HAP-1 (cell line): ENCODE measurements at regions not wholly inside any gene's neighbourhood (a gene's known extent, or its start where the extent isn't known, plus 50 kb on each side); places are given as distances from the start of the nearest gene placed in this dataset.
"Not testable (repeated sequence)": the region's sequence is repeated elsewhere in the genome, so short reads cannot be mapped to it uniquely, and the experiment has no call there.

Experiments used
- DNase-seq, 2 experiments: peaks; one replicate each; pipeline ENCODE4 v3.0.0-alpha.2; 2016 to 2020; ENCODE audit warnings: low spot score in 2 of 2
- H3K27me3 ChIP-seq: fragments of 250-450 bp; sonication (Bioruptor Pico); 2 replicates; pipeline ENCODE4 v1.5.1; 2020; ENCODE audit warnings: low read depth, mild to moderate bottlenecking, moderate library complexity
- H3K36me3 ChIP-seq: fragments of 250-450 bp; sonication (Bioruptor Pico); replicated peaks from 2 replicates; pipeline ENCODE4 v1.5.1; 2020; ENCODE audit warnings: mild to moderate bottlenecking
- H3K4me1 ChIP-seq: fragments of 250-450 bp; sonication (Bioruptor Pico); 2 replicates; pipeline ENCODE4 v1.5.1; 2020; ENCODE audit warnings: mild to moderate bottlenecking
- H3K4me3 ChIP-seq: fragments of 250-450 bp; sonication (Bioruptor Pico); 2 replicates; pipeline ENCODE4 v1.5.1; 2020; ENCODE audit warnings: mild to moderate bottlenecking, moderate library complexity
- H3K9me3 ChIP-seq: fragments of 250-450 bp; sonication (Bioruptor Pico); 2 replicates; pipeline ENCODE4 v1.5.1; 2020; ENCODE audit warnings: mild to moderate bottlenecking, moderate library complexity
- in situ Hi-C: fragments of 300-500 bp; cut with MboI; formaldehyde crosslinking; loops from 3 replicates; pipeline ENCODE4 v1.14.3; 2020; ENCODE audit warnings: low sequenced_read_pairs, inconsistent platforms, mixed read lengths

DNA sequence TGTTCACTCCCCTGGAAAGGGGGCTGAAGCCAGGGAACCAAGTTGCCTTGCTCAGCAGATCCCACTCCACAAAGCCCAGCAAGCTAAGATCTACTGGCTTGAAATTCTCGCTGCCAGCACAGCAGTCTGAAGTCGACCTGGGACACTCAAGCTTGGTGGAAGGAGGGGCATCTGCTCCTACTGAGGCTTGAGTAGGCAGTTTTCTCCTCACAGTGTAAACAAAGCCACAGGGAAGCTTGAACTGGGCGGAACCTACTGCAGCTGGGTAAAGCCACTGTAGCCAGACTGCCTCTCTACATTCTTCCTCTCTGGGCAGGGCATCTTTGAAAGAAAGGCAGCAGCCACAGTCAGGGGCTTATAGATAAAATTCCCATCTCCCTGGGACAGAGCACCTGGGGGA lies 495.0 kb downstream of the USP25 start:
- in situ Hi-C loops, H3K9me3 ChIP-seq, DNase-seq, H3K4me1 ChIP-seq, H3K36me3 ChIP-seq, H3K4me3 ChIP-seq, H3K27me3 ChIP-seq: not testable (repeated sequence)

DNA sequence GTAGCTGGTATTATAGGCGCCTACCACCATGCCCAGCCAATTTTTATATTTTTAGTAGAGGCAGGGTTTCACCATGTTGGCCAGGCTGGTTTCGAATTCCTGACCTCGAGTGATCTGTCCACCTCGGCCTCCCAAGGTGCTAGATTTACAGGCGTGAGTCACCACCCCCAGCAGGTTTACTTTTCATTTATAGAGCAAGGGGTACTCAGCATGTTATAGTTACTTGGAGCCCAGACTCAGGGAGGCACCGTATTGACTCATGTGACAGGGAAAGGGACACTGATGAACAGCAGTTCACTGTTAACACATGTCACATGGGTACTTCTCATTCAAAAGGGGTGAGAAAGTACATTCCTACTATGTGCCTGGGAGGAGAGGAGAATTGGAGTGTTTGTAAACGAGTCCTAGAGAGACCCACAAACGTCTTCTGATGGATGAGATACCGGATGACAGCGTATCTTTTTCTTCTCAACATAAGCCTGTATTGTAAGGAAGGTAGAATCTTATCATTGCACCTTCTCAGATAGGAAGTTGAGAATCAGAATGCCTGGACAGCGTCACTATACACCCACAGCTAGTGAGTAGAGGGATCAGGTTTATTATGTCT lies 510.0 kb downstream of the USP25 start:
- no peaks in the 10 kb centered on the region for H3K9me3 ChIP-seq
- no peaks in the 10 kb centered on the region for H3K36me3 ChIP-seq
- H3K27me3 ChIP-seq: no peaks in the 10 kb centered on the region
- in situ Hi-C loops: no loop called here
- H3K4me3 ChIP-seq: no peak overlapping the region
- peaks cover 8% of the 10 kb centered on the region; the same call in 1 of the 2 replicates for H3K4me1 ChIP-seq
- no peak for DNase-seq

- Histone ChIP-seq H3K9me3 (no peaks in the 10 kb centered on the region), H3K36me3 (no peaks in the 10 kb centered on the region), H3K4me1 (peaks cover 8% of the 10 kb centered on the region; the same call in 1 of the 2 replicates), H3K4me3 (no peak overlapping the region), H3K27me3 (no peaks in the 10 kb centered on the region)
- DNase-seq: no peak
- in situ Hi-C loops: no loop called here
Observed at GRCh38 chr21:16241016-16241415, 511.2 kb downstream of the USP25 start.

- in situ Hi-C loops: no loop called here
- DNase-seq: peak; percentile 15 to 46
- H3K4me3 ChIP-seq: no peak overlapping the region
- H3K36me3 ChIP-seq: no peaks in the 10 kb centered on the region
- H3K9me3 ChIP-seq: no peaks in the 10 kb centered on the region
- H3K4me1 ChIP-seq: peaks cover 8% of the 10 kb centered on the region; the same call in 1 of the 2 replicates
- no peaks in the 10 kb centered on the region for H3K27me3 ChIP-seq
Observed at GRCh38 chr21:16241479-16241963, 511.7 kb downstream of the USP25 start.

- in situ Hi-C loops: no loop called here
- no peak for DNase-seq
- Histone ChIP-seq H3K27me3 (no peaks in the 10 kb centered on the region), H3K4me3 (no peak overlapping the region), H3K4me1 (peaks cover 8% of the 10 kb centered on the region; the same call in 1 of the 2 replicates), H3K9me3 (no peaks in the 10 kb centered on the region), H3K36me3 (no peaks in the 10 kb centered on the region)
Observed at GRCh38 chr21:16243396-16243795, 513.6 kb downstream of the USP25 start.

GRCh38 chr21:16248705-16249104 lies 518.9 kb downstream of the USP25 start:
- Histone ChIP-seq H3K9me3 (no peaks in the 10 kb centered on the region), H3K4me1 (no peaks in the 10 kb centered on the region), H3K27me3 (no peaks in the 10 kb centered on the region), H3K4me3 (no peak overlapping the region), H3K36me3 (no peaks in the 10 kb centered on the region)
- in situ Hi-C loops: no loop called here
- no peak for DNase-seq

GRCh38 chr21:16250273-16250672 lies 520.5 kb downstream of the USP25 start:
- Histone ChIP-seq H3K4me1 (no peaks in the 10 kb centered on the region), H3K9me3 (no peaks in the 10 kb centered on the region), H3K36me3 (no peaks in the 10 kb centered on the region), H3K4me3 (no peak overlapping the region), H3K27me3 (no peaks in the 10 kb centered on the region)
- DNase-seq: no peak
- in situ Hi-C loops: no loop called here

- H3K4me1 ChIP-seq: peaks cover 4% of the 10 kb centered on the region; the same call in 1 of the 2 replicates
- in situ Hi-C loops: no loop called here
Observed at GRCh38 chr21:16258844-16259611, 529.2 kb downstream of the USP25 start.

DNA sequence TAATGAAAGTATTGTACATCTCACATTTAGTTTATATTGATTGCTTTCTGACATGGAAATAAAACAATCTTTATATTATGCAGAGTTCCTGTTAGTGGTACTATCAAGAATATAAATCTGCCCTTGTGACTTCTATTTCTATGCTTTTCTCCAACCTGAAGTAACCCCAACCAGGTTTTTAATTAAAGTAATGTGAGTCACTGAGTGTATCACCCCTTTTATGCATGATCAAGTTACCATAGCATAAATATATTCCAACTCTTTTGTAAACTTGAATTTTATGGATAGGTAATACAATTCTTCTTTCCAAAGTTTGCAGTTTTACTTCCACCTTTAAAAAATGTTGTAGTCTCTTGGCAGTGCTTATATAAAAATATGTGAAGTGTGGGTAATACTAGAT lies 532.3 kb downstream of the USP25 start:
- Histone ChIP-seq H3K4me1 (peaks cover 4% of the 10 kb centered on the region; the same call in 1 of the 2 replicates), H3K36me3 (no peaks in the 10 kb centered on the region), H3K27me3 (no peaks in the 10 kb centered on the region), H3K9me3 (no peaks in the 10 kb centered on the region), H3K4me3 (no peak overlapping the region)
- no peak for DNase-seq
- in situ Hi-C loops: no loop called here

More at GRCh38 chr21:16258844-16259611, 529.2 kb downstream of the USP25 start:
- no peaks in the 10 kb centered on the region for H3K9me3 ChIP-seq
- H3K36me3 ChIP-seq: no peaks in the 10 kb centered on the region
- H3K4me3 ChIP-seq: no peak overlapping the region
- DNase-seq: no peak
- no peaks in the 10 kb centered on the region for H3K27me3 ChIP-seq

DNA sequence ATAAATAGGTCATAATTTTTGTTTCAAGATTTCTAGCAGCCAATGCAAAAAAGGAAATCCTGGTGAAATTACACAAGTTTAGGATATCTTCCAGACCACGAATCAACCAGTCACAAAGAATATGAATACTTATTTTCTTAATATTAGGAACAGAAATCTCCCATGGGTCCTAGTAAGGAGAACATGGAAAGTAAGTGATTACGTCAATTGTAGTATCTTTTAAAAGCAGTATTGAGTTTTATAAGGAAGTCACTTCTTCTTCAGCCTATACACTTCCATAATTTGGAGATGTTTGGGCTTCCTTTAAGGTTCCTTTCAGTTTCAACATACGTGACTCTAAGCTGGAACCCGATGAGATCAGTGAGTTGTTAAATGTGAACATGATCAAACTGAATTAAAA lies 534.5 kb downstream of the USP25 start:
- in situ Hi-C loops: no loop called here
- Histone ChIP-seq H3K4me1 (no peaks in the 10 kb centered on the region), H3K36me3 (no peaks in the 10 kb centered on the region), H3K9me3 (no peaks in the 10 kb centered on the region), H3K27me3 (no peaks in the 10 kb centered on the region), H3K4me3 (no peak overlapping the region)
- no peak for DNase-seq

GRCh38 chr21:16269476-16269875 lies 539.7 kb downstream of the USP25 start:
- H3K27me3 ChIP-seq: no peaks in the 10 kb centered on the region
- no peaks in the 10 kb centered on the region for H3K36me3 ChIP-seq
- no peaks in the 10 kb centered on the region for H3K9me3 ChIP-seq
- in situ Hi-C loops: no loop called here
- H3K4me3 ChIP-seq: no peak overlapping the region
- DNase-seq: no peak
- peaks cover 4% of the 10 kb centered on the region; the same call in 1 of the 2 replicates for H3K4me1 ChIP-seq

DNA sequence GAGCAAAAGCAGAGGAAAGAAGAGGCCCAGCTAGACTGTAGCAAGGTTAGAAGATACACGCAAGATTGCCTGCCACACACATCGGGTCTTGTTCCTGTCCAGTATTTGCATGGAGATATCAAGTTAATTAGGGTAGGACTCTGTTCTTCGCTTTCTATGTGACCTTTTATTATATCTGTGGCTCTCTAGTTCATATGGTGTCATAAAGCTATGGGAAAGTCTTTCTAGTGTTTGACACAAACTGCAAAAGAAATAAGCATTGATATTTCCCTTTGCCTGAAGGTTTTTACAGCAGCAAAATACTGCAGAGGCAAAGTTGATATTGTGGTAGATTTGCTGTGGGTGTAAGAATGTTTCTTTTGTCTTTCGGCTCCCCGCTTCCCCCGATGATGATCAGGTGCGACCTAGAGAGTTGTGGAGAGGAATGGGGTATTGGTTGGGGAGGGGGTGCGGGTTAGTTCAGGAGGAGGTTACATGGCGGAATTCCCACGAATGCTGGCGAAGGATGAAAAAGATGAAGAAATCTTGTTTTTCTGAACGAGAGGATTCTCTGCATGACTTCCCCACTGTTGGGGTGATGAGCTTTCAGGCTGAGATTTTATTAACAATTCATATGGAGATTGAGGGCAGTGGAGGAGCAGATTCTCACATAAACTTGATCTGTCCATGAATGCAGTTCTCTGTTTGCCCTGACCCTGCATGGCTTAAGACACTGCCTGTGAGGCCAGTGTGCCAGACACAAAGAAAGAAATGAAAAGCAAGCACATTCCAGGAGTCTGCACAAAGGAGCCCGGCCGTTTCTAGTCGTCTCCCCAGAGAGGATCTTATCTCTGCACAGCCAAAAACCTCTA lies 550.2 kb downstream of the USP25 start:
- peak; percentile 91 to 100 for DNase-seq
- Histone ChIP-seq H3K4me1 (peaks cover 51% of the 10 kb centered on the region), H3K9me3 (no peaks in the 10 kb centered on the region), H3K36me3 (no peaks in the 10 kb centered on the region), H3K27me3 (no peaks in the 10 kb centered on the region), H3K4me3 (peak overlapping the region; percentile 22)
- in situ Hi-C loops: no loop called here

- H3K36me3 ChIP-seq: no peaks in the 10 kb centered on the region
Observed at GRCh38 chr21:16280686-16281091, 550.9 kb downstream of the USP25 start.

More at GRCh38 chr21:16280686-16281091, 550.9 kb downstream of the USP25 start:
- DNase-seq: peak; percentile 32 to 75
- in situ Hi-C loops: no loop called here
- Histone ChIP-seq H3K27me3 (no peaks in the 10 kb centered on the region), H3K4me3 (peak overlapping the region; percentile 4), H3K9me3 (no peaks in the 10 kb centered on the region), H3K4me1 (peaks cover 51% of the 10 kb centered on the region)
